Upper lobe of left lung (tissue), 6 donors: ENCODE measurements at regions not wholly inside any gene's neighbourhood (a gene's known extent, or its start where the extent isn't known, plus 50 kb on each side); places are given as distances from the start of the nearest gene placed in this dataset.
"Not testable (repeated sequence)": the region's sequence is repeated elsewhere in the genome, so short reads cannot be mapped to it uniquely, and the experiment has no call there.

ENCODE experiments used
- ATAC-seq, 2 donors: fragments of 200-7000 bp; cut with Tn5 transposase; one replicate each; pipeline ENCODE4 v1.9.1; 2022; ENCODE audit warnings: mild to moderate bottlenecking in 2 of 2, moderate library complexity in 2 of 2; ENCODE audit not compliant: low FRiP score in 2 of 2
- DNase-seq, 2 donors: peaks; one replicate each; pipeline ENCODE4 v3.0.0-alpha.2; 2019 to 2020
- H3K27ac ChIP-seq, 4 donors: fragments of 200-600 bp; sonication (generic); one replicate each; pipeline ENCODE4 v1.5.1; 2016 to 2019
- H3K27me3 ChIP-seq, 4 donors: fragments of 200-600 bp; sonication (generic); one replicate each; pipeline ENCODE4 v1.5.1; 2017 to 2019
- H3K36me3 ChIP-seq, 4 donors: fragments of 200-600 bp; sonication (generic); one replicate each; pipeline ENCODE4 v1.5.1; 2016 to 2019
- H3K4me1 ChIP-seq, 4 donors: fragments of 200-600 bp; sonication (generic); one replicate each; pipeline ENCODE4 v1.5.1; 2018 to 2019
- H3K4me3 ChIP-seq, 4 donors: fragments of 200-600 bp; sonication (generic); one replicate each; pipeline ENCODE4 v1.5.1; 2017 to 2019; ENCODE audit warnings: mild to moderate bottlenecking in 2 of 4, moderate library complexity in 1 of 4
- H3K9me3 ChIP-seq, 4 donors: fragments of 200-600 bp; sonication (generic); one replicate each; pipeline ENCODE4 v1.5.1; 2018 to 2019
- EP300 ChIP-seq, 4 donors: sonication (generic); formaldehyde crosslinking; IDR thresholded peaks; one replicate each; pipeline ENCODE4 v1.5.1; 2017; ENCODE audit warnings: antibody characterized with exemption in 4 of 4, control low read depth in 2 of 4
- POLR2A ChIP-seq, 4 donors: fragments of 450-650 bp; IDR thresholded peaks; one replicate each; pipeline ENCODE4 v1.5.1; 2016 to 2017; ENCODE audit warnings: antibody characterized with exemption in 4 of 4, mild to moderate bottlenecking in 2 of 4
- POLR2AphosphoS5 ChIP-seq, 2 donors: sonication (generic); formaldehyde crosslinking; IDR thresholded peaks; one replicate each; pipeline ENCODE4 v1.5.1; 2017; ENCODE audit warnings: antibody characterized with exemption in 2 of 2
- WGBS, 2 donors: methylation state at CpG; one replicate each; pipeline ENCODE4 v1.1.5; 2017 to 2018; 5-methylcytosine and 5-hydroxymethylcytosine counted together
- TF ChIP-seq, protein P1 (sequence below), 6 experiments: fragments of 450-650 bp in 4 of 6; fragments of 200-600 bp in 2 of 6; sonication (generic) in 2 of 6; IDR thresholded peaks; one replicate each; pipeline ENCODE4 v1.5.1; 2016 to 2019; ENCODE audit warnings: antibody characterized with exemption in 6 of 6
- donor health status: DM: no; HTN: no; CAD: no; lungs with moderate emphysema.
- donor health status: DM: no; HTN: yes; CAD: no; lungs with severe emphysema.

GRCh38 chr5:71789746-71790145, 70.7 kb downstream of the CARTPT start:
- TF ChIP-seq EP300 (IDR thresholded peaks at IDR 0.05) (no peak), POLR2AphosphoS5 (IDR thresholded peaks at IDR 0.05) (no peak), POLR2A (IDR thresholded peaks at IDR 0.05) (no peak)
- TF ChIP-seq, protein P1, sequence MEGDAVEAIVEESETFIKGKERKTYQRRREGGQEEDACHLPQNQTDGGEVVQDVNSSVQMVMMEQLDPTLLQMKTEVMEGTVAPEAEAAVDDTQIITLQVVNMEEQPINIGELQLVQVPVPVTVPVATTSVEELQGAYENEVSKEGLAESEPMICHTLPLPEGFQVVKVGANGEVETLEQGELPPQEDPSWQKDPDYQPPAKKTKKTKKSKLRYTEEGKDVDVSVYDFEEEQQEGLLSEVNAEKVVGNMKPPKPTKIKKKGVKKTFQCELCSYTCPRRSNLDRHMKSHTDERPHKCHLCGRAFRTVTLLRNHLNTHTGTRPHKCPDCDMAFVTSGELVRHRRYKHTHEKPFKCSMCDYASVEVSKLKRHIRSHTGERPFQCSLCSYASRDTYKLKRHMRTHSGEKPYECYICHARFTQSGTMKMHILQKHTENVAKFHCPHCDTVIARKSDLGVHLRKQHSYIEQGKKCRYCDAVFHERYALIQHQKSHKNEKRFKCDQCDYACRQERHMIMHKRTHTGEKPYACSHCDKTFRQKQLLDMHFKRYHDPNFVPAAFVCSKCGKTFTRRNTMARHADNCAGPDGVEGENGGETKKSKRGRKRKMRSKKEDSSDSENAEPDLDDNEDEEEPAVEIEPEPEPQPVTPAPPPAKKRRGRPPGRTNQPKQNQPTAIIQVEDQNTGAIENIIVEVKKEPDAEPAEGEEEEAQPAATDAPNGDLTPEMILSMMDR (IDR thresholded peaks at IDR 0.05) = no peak
- H3K9me3 ChIP-seq = peaks cover 0 to 21% (median 7%) of the 10 kb centered on the region in 4 donors
- H3K4me3 ChIP-seq = no peak overlapping the region
- no peak overlapping the region for H3K27ac ChIP-seq
- no peaks in the 10 kb centered on the region for H3K36me3 ChIP-seq
- ATAC-seq (no peak), DNase-seq (no peak)
- 85 to 92% methylated on average over 2 to 4 of the region's 4 CpGs for WGBS, 2 donors
- H3K4me1 ChIP-seq = no peaks in the 10 kb centered on the region
- no peaks in the 10 kb centered on the region for H3K27me3 ChIP-seq

DNA sequence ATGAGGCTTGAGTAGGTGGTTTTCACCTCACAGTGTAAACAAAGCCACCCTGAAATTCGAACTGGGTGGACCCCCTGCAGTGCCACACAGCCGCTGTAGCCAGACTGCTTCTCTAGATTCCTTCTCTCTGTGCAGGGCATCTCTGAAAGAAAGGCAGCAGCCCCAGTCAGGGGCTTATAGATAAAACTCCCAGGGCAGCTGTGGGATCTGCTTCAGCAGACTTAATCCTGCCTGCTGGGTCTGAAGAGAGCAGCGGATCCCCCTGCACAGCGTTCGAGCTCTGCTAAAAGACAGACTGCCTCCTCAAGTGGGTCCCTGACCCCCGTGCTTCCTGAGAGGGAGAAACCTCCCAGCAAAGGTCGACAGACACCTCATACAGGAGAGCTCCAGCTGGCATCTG, 71.4 kb downstream of the CARTPT start:
- 53 to 70% methylated on average over 4 to 6 of the region's 7 CpGs for WGBS, 2 donors
- DNase-seq (no peak), ATAC-seq (no peak)
- Histone ChIP-seq H3K27me3 (no peaks in the 10 kb centered on the region), H3K27ac (no peak overlapping the region), H3K4me1 (no peaks in the 10 kb centered on the region), H3K9me3 (peaks cover 0 to 26% (median 8%) of the 10 kb centered on the region in 4 donors), H3K4me3 (no peak overlapping the region), H3K36me3 (no peaks in the 10 kb centered on the region)
- TF ChIP-seq, protein P1 (IDR thresholded peaks at IDR 0.05) = no peak
- TF ChIP-seq POLR2A (IDR thresholded peaks at IDR 0.05) = no peak
- TF ChIP-seq EP300 (IDR thresholded peaks at IDR 0.05) = no peak
- TF ChIP-seq POLR2AphosphoS5 (IDR thresholded peaks at IDR 0.05) = no peak

- ATAC-seq, H3K36me3 ChIP-seq, H3K27ac ChIP-seq, H3K27me3 ChIP-seq, H3K4me3 ChIP-seq, DNase-seq, H3K4me1 ChIP-seq: not testable (repeated sequence)
- 87 to 96% methylated on average over 2 of the region's 2 CpGs for WGBS, 2 donors
- H3K9me3 ChIP-seq = peaks cover 0 to 26% (median 8%) of the 10 kb centered on the region in 4 donors
Observed at GRCh38 chr5:71792041-71792440, 73.0 kb downstream of the CARTPT start.

DNA sequence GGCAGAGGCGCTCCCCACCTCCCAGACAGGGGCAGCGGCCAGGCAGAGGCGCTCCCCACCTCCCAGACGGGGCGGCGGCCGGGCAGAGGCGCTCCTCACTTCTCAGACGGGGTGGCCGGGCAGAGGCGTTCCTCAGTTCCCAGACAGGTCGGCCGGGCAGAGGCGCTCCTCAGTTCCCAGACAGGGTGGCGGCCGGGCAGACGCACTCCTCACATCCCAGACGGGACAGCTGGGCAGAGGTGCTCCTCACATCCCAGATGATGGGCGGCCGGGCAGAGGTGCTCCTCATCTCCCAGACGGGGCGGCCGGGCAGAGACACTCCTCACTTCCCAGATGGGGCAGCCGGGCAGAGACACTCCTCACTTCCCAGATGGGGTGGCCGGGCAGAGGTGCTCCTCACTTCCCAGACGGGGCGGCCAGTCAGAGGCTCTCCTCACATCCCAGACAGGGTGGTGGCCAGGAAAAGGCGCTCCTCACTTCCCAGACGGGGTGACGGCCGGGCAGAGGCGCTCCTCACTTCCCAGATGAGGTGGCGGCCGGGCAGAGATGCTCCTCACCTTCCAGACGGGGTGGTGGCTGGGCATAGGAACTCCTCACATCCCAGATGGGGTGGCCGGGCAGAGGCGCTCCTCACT, 75.1 kb downstream of the CARTPT start:
- H3K4me3 ChIP-seq = no peak overlapping the region
- peaks cover 0 to 30% (median 9%) of the 10 kb centered on the region in 4 donors for H3K9me3 ChIP-seq
- ATAC-seq (no peak), DNase-seq (peak in 1 of 2 donors; percentile 62)
- H3K27ac ChIP-seq = no peak overlapping the region
- no peaks in the 10 kb centered on the region for H3K36me3 ChIP-seq
- no peak for TF ChIP-seq EP300 (IDR thresholded peaks at IDR 0.05)
- TF ChIP-seq POLR2A (IDR thresholded peaks at IDR 0.05) = no peak
- TF ChIP-seq, protein P1 (IDR thresholded peaks at IDR 0.05) = no peak
- TF ChIP-seq POLR2AphosphoS5 (IDR thresholded peaks at IDR 0.05) = no peak
- H3K4me1 ChIP-seq = no peaks in the 10 kb centered on the region
- 93% methylated on average over 14 to 30 of the region's 37 CpGs for WGBS, 2 donors
- no peaks in the 10 kb centered on the region for H3K27me3 ChIP-seq

- TF ChIP-seq, protein P1 (IDR thresholded peaks at IDR 0.05) = no peak
- TF ChIP-seq POLR2AphosphoS5 (IDR thresholded peaks at IDR 0.05) (no peak), EP300 (IDR thresholded peaks at IDR 0.05) (no peak), POLR2A (IDR thresholded peaks at IDR 0.05) (no peak)
- Histone ChIP-seq H3K27ac (no peak overlapping the region), H3K36me3 (no peaks in the 10 kb centered on the region), H3K27me3 (no peaks in the 10 kb centered on the region), H3K9me3 (peaks cover 0 to 4% (median 1%) of the 10 kb centered on the region in 4 donors), H3K4me3 (no peak overlapping the region), H3K4me1 (no peaks in the 10 kb centered on the region)
- 67 to 75% methylated on average over 4 of the region's 4 CpGs for WGBS, 2 donors
- no peak for ATAC-seq
- no peak for DNase-seq
Observed at GRCh38 chr5:71802673-71803072, 83.6 kb downstream of the CARTPT start.
